Liver (tissue), 8 donors: ENCODE measurements at regions not wholly inside any gene's neighbourhood (a gene's known extent, or its start where the extent isn't known, plus 50 kb on each side); places are given as distances from the start of the nearest gene placed in this dataset.

Experiments used
- DNase-seq: peaks from one replicate; pipeline ENCODE4 v3.0.0-alpha.2; 2017; ENCODE audit warnings: low spot score
- H3K27ac ChIP-seq, 2 donors: one replicate each; pipeline ENCODE4 v1.7.0; 2013; ENCODE audit warnings: inconsistent platforms in 2 of 2, low read length in 2 of 2, control low read depth in 1 of 2, low read depth in 1 of 2, mild to moderate bottlenecking in 1 of 2
- H3K27me3 ChIP-seq, 4 donors: one replicate each; pipeline versions ENCODE4 v1.6.1 to v1.7.0; 2013; ENCODE audit warnings: low read length in 3 of 4, inconsistent platforms in 1 of 4, mild to moderate bottlenecking in 1 of 4, moderate library complexity in 1 of 4; ENCODE audit not compliant: control insufficient read depth in 4 of 4, insufficient read depth in 4 of 4
- H3K36me3 ChIP-seq, 4 donors: one replicate each; pipeline versions ENCODE4 v1.6.1 to v1.7.0; 2013; ENCODE audit warnings: low read length in 3 of 4, mild to moderate bottlenecking in 3 of 4, low read depth in 1 of 4, moderate library complexity in 1 of 4; ENCODE audit not compliant: control insufficient read depth in 4 of 4, insufficient read depth in 3 of 4
- H3K4me1 ChIP-seq, 4 donors: one replicate each; pipeline versions ENCODE4 v1.6.1 to v1.7.0; 2013; ENCODE audit warnings: low read length in 3 of 4, mild to moderate bottlenecking in 3 of 4, moderate library complexity in 1 of 4; ENCODE audit not compliant: control insufficient read depth in 4 of 4, insufficient read depth in 4 of 4
- H3K4me3 ChIP-seq, 3 donors: one replicate each; pipeline versions ENCODE4 v1.6.1 to v1.7.0; 2013; ENCODE audit warnings: low read length in 3 of 3, control low read depth in 1 of 3, low read depth in 1 of 3, mild to moderate bottlenecking in 1 of 3
- H3K9ac ChIP-seq, 2 donors: one replicate each; pipeline ENCODE4 v1.7.0; 2013; ENCODE audit warnings: low read length in 2 of 2, mild to moderate bottlenecking in 2 of 2, moderate library complexity in 2 of 2, control low read depth in 1 of 2, low read depth in 1 of 2
- H3K9me3 ChIP-seq, 4 donors: one replicate each; pipeline versions ENCODE4 v1.6.1 to v1.7.0; 2013; ENCODE audit warnings: low read length in 3 of 4; ENCODE audit not compliant: control insufficient read depth in 4 of 4
- EGR1 ChIP-seq, 2 donors: IDR thresholded peaks; 2 replicates each; pipeline ENCODE4 v1.6.1; 2016 to 2018; ENCODE audit warnings: antibody characterized with exemption in 2 of 2, low read depth in 2 of 2
- FOXA2 ChIP-seq: IDR thresholded peaks from 2 replicates; pipeline ENCODE4 v1.6.1; 2016; ENCODE audit warnings: antibody characterized with exemption
- GABPA ChIP-seq, 2 donors: IDR thresholded peaks in 1 of 2; conservative IDR thresholded peaks in 1 of 2; 2 replicates each; pipeline ENCODE4 v1.6.1; 2016; ENCODE audit warnings: antibody characterized with exemption in 2 of 2, mild to moderate bottlenecking in 1 of 2, moderate library complexity in 1 of 2
- HNF4A ChIP-seq, 2 donors: conservative IDR thresholded peaks; 2 replicates each; pipeline ENCODE4 v1.6.1; 2016; ENCODE audit warnings: antibody characterized with exemption in 2 of 2, mild to moderate bottlenecking in 2 of 2
- HNF4G ChIP-seq: IDR thresholded peaks from 2 replicates; pipeline ENCODE4 v1.6.1; 2016; ENCODE audit warnings: antibody characterized with exemption
- JUND ChIP-seq, 2 donors: IDR thresholded peaks; 2 replicates each; pipeline ENCODE4 v1.6.1; 2016; ENCODE audit warnings: antibody characterized with exemption in 2 of 2
- NR2F2 ChIP-seq: IDR thresholded peaks from 2 replicates; pipeline ENCODE4 v1.6.1; 2016; ENCODE audit warnings: antibody characterized with exemption
- RAD21 ChIP-seq, 2 donors: IDR thresholded peaks; 2 replicates each; pipeline ENCODE4 v1.6.1; 2016; ENCODE audit warnings: antibody characterized with exemption in 2 of 2, mild to moderate bottlenecking in 2 of 2
- RXRA ChIP-seq, 2 donors: IDR thresholded peaks; 2 replicates each; pipeline ENCODE4 v1.6.1; 2017 to 2018; ENCODE audit warnings: antibody characterized with exemption in 2 of 2, mild to moderate bottlenecking in 1 of 2
- SP1 ChIP-seq: IDR thresholded peaks from 2 replicates; pipeline ENCODE4 v1.6.1; 2018; ENCODE audit warnings: antibody characterized with exemption, mild to moderate bottlenecking
- YY1 ChIP-seq: IDR thresholded peaks from 2 replicates; pipeline ENCODE4 v1.6.1; 2016; ENCODE audit warnings: antibody characterized with exemption, mild to moderate bottlenecking
- WGBS: extraction: QIAGEN DNeasy Blood & Tissue Kit; methylation state at CpG from one replicate; pipeline ENCODE4 v1.1.7; 2013; 5-methylcytosine and 5-hydroxymethylcytosine counted together
- TF ChIP-seq, protein P1 (sequence below): IDR thresholded peaks from 2 replicates; pipeline ENCODE4 v1.6.1; 2016; ENCODE audit warnings: antibody characterized with exemption, mild to moderate bottlenecking
- TF ChIP-seq, protein P2 (sequence below): IDR thresholded peaks from 2 replicates; pipeline ENCODE4 v1.6.1; 2016; ENCODE audit warnings: antibody characterized with exemption
- TF ChIP-seq, protein P3 (sequence below): fragments of 150-350 bp; IDR thresholded peaks from 2 replicates; pipeline ENCODE4 v1.5.1; 2017; ENCODE audit warnings: improper control_type of control experiment, low read depth, low read length; ENCODE audit not compliant: missing input control
- TF ChIP-seq, protein P4 (sequence below): IDR thresholded peaks from 2 replicates; pipeline ENCODE4 v1.6.1; 2016; ENCODE audit warnings: antibody characterized with exemption
- TF ChIP-seq, protein P5 (sequence below): IDR thresholded peaks from 2 replicates; pipeline ENCODE4 v1.6.1; 2016; ENCODE audit warnings: antibody characterized with exemption
- donor health status: healthy.
- donor health status: healthy.
- donor health status: healthy.
- donor health status: healthy.
- donor health status: healthy.

DNA sequence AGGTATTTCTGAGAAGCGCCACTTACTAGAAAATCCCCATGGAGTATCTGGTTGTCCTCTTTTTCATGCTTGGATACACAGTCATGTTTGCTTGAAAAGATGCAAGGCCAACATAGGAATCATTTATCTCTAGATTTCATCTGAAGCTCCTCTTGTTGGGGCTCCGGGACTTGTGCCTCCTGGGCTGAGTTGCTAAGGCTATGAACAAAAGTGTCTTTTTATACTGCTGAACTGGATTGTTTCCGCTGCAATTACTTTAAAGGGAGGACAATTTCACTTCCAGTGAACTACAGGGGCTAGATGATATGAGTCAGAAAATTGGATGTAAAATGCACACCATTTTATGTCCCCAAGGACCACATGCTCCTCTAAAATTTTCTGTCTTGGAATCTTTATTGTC is 114.1 kb downstream of the TNFSF13B start:
- Histone ChIP-seq H3K9me3 (peaks cover 0 to 2% (median 0%) of the 10 kb centered on the region in 4 donors), H3K27me3 (no peaks in the 10 kb centered on the region), H3K36me3 (no peaks in the 10 kb centered on the region), H3K27ac (no peak overlapping the region), H3K4me1 (no peaks in the 10 kb centered on the region), H3K9ac (no peak overlapping the region), H3K4me3 (no peak overlapping the region)
- no peak for TF ChIP-seq GABPA (IDR thresholded peaks at IDR 0.05 in 1 of 2, conservative IDR thresholded peaks at IDR 0.05 in 1 of 2)
- TF ChIP-seq HNF4A (conservative IDR thresholded peaks at IDR 0.05), result no peak
- TF ChIP-seq, protein P1, sequence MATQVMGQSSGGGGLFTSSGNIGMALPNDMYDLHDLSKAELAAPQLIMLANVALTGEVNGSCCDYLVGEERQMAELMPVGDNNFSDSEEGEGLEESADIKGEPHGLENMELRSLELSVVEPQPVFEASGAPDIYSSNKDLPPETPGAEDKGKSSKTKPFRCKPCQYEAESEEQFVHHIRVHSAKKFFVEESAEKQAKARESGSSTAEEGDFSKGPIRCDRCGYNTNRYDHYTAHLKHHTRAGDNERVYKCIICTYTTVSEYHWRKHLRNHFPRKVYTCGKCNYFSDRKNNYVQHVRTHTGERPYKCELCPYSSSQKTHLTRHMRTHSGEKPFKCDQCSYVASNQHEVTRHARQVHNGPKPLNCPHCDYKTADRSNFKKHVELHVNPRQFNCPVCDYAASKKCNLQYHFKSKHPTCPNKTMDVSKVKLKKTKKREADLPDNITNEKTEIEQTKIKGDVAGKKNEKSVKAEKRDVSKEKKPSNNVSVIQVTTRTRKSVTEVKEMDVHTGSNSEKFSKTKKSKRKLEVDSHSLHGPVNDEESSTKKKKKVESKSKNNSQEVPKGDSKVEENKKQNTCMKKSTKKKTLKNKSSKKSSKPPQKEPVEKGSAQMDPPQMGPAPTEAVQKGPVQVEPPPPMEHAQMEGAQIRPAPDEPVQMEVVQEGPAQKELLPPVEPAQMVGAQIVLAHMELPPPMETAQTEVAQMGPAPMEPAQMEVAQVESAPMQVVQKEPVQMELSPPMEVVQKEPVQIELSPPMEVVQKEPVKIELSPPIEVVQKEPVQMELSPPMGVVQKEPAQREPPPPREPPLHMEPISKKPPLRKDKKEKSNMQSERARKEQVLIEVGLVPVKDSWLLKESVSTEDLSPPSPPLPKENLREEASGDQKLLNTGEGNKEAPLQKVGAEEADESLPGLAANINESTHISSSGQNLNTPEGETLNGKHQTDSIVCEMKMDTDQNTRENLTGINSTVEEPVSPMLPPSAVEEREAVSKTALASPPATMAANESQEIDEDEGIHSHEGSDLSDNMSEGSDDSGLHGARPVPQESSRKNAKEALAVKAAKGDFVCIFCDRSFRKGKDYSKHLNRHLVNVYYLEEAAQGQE, result no peak
- no peak for TF ChIP-seq SP1
- TF ChIP-seq, protein P2, sequence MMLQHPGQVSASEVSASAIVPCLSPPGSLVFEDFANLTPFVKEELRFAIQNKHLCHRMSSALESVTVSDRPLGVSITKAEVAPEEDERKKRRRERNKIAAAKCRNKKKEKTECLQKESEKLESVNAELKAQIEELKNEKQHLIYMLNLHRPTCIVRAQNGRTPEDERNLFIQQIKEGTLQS, result no peak
- no peak for DNase-seq
- 94% methylated on average over 3 of the region's 3 CpGs for WGBS

DNA sequence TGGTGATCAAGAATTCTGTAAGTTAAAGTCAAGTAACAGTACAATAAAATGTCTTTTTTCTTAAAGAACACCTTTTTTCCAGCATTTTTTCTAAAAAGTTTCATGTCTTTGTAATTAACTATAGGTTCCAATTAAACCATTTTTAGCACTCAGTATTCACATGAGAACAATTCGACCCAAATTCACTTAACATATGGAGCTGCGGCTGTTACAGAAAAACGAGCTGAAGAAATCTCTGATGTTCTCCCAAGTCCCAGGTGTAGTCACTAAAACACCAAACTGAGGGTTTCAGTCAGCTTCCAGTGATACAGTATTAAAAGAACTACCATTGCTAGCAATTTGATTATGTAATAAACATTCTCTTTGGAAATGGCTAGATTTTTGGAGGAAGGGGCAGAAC is 117.6 kb downstream of the TNFSF13B start:
- Histone ChIP-seq H3K4me1 (no peaks in the 10 kb centered on the region), H3K27me3 (no peaks in the 10 kb centered on the region), H3K36me3 (no peaks in the 10 kb centered on the region), H3K27ac (no peak overlapping the region), H3K4me3 (no peak overlapping the region), H3K9ac (no peak overlapping the region), H3K9me3 (no peaks in the 10 kb centered on the region)
- no peak for TF ChIP-seq HNF4G
- TF ChIP-seq FOXA2, result no peak
- TF ChIP-seq RAD21 (IDR thresholded peaks at IDR 0.05), result no peak
- no peak for TF ChIP-seq SP1
- TF ChIP-seq JUND (IDR thresholded peaks at IDR 0.05), result no peak
- no peak for TF ChIP-seq HNF4A (conservative IDR thresholded peaks at IDR 0.05)
- no peak for TF ChIP-seq RXRA (IDR thresholded peaks at IDR 0.05)
- no peak for TF ChIP-seq NR2F2
- no peak for DNase-seq
- WGBS, result 73% methylated on average over 3 of the region's 3 CpGs

DNA sequence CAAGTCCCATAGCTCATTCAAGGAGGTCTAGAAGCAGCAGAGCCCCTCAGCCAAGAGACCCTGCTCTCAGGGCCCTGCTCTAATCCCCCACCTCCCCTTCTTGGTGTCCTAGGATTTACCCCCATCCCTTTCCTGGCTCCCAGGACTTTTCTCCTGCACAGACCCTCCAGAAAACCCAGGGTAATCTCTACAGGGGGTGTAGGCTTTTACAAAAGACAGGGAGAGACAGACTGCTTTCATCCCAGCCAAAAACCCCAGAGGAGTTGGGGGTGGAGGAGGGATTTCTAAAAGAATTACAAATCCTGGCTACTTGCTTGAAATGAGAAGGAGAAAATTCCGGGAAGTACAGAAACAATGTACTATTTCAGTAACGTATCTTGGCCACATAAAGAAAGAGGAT is 133.3 kb downstream of the TNFSF13B start:
- no peaks in the 10 kb centered on the region for H3K4me1 ChIP-seq
- WGBS, result 67% methylated on average over 2 of the region's 2 CpGs
- TF ChIP-seq, protein P1, result no peak
- TF ChIP-seq SP1, result no peak
- no peak for TF ChIP-seq JUND (IDR thresholded peaks at IDR 0.05)
- TF ChIP-seq, protein P3, sequence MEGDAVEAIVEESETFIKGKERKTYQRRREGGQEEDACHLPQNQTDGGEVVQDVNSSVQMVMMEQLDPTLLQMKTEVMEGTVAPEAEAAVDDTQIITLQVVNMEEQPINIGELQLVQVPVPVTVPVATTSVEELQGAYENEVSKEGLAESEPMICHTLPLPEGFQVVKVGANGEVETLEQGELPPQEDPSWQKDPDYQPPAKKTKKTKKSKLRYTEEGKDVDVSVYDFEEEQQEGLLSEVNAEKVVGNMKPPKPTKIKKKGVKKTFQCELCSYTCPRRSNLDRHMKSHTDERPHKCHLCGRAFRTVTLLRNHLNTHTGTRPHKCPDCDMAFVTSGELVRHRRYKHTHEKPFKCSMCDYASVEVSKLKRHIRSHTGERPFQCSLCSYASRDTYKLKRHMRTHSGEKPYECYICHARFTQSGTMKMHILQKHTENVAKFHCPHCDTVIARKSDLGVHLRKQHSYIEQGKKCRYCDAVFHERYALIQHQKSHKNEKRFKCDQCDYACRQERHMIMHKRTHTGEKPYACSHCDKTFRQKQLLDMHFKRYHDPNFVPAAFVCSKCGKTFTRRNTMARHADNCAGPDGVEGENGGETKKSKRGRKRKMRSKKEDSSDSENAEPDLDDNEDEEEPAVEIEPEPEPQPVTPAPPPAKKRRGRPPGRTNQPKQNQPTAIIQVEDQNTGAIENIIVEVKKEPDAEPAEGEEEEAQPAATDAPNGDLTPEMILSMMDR, result no peak
- TF ChIP-seq, protein P2, result no peak
- TF ChIP-seq EGR1 (IDR thresholded peaks at IDR 0.05; ENCODE audit: low read depth in 2 of 2), result no peak
- TF ChIP-seq, protein P4, sequence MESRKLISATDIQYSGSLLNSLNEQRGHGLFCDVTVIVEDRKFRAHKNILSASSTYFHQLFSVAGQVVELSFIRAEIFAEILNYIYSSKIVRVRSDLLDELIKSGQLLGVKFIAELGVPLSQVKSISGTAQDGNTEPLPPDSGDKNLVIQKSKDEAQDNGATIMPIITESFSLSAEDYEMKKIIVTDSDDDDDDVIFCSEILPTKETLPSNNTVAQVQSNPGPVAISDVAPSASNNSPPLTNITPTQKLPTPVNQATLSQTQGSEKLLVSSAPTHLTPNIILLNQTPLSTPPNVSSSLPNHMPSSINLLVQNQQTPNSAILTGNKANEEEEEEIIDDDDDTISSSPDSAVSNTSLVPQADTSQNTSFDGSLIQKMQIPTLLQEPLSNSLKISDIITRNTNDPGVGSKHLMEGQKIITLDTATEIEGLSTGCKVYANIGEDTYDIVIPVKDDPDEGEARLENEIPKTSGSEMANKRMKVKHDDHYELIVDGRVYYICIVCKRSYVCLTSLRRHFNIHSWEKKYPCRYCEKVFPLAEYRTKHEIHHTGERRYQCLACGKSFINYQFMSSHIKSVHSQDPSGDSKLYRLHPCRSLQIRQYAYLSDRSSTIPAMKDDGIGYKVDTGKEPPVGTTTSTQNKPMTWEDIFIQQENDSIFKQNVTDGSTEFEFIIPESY, result no peak
- TF ChIP-seq YY1, result no peak
- no peak for TF ChIP-seq RAD21 (IDR thresholded peaks at IDR 0.05)
- TF ChIP-seq, protein P5, sequence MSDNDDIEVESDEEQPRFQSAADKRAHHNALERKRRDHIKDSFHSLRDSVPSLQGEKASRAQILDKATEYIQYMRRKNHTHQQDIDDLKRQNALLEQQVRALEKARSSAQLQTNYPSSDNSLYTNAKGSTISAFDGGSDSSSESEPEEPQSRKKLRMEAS, result no peak
- TF ChIP-seq HNF4G, result no peak

More for the DNA sequence above, 133.3 kb downstream of the TNFSF13B start:
- Histone ChIP-seq H3K9ac (no peak overlapping the region), H3K36me3 (no peaks in the 10 kb centered on the region), H3K27me3 (peaks cover 0 to 4% (median 0%) of the 10 kb centered on the region in 4 donors), H3K27ac (no peak overlapping the region), H3K4me3 (no peak overlapping the region), H3K9me3 (peaks cover 0 to 4% (median under 1%) of the 10 kb centered on the region in 4 donors)
- DNase-seq, result no peak
